SK-N-SH (cell line): ENCODE measurements at regions not wholly inside any gene's neighbourhood (a gene's known extent, or its start where the extent isn't known, plus 50 kb on each side); places are given as distances from the start of the nearest gene placed in this dataset.

Source experiments
- CTCF ChIA-PET: fragments of 300-600, 350-600 bp; formaldehyde crosslinking; extraction: SDS; loops from one replicate; lab custom pipeline; 2021; lab: Yijun Ruan, JAX
- POLR2A ChIA-PET: fragments of 350-600 bp; sonication (Branson Sonifier 250); formaldehyde crosslinking; extraction: SDS; loops from one replicate; lab custom pipeline; 2020; ENCODE audit warnings: antibody characterized with exemption, inconsistent platforms; lab: Yijun Ruan, JAX
- DNase-seq: peaks from one replicate; pipeline ENCODE4 v3.0.0; 2012
- H2AFZ ChIP-seq: fragments of 200-600 bp; sonication (generic); 2 replicates; pipeline ENCODE4 v1.8.1; 2016; ENCODE audit warnings: antibody characterized with exemption, mild to moderate bottlenecking, low read depth
- H3F3A ChIP-seq: fragments of 200-600 bp; sonication (generic); replicated peaks from 2 replicates; pipeline ENCODE3; 2016; ENCODE audit warnings: antibody characterized with exemption, mild to moderate bottlenecking; ENCODE audit not compliant: insufficient read depth
- H3K27ac ChIP-seq, 2 experiments: fragments of 200-500 bp in 1 of 2; fragments of 200-600 bp in 1 of 2; sonication (Bioruptor generic) in 1 of 2; sonication (generic), shearing (Covaris generic) in 1 of 2; 2 replicates each; pipeline versions ENCODE4 v1.5.1 to v1.6.1; 2014 to 2016; ENCODE audit warnings: low read depth in 2 of 2, inconsistent platforms in 1 of 2, low read length in 1 of 2, mild to moderate bottlenecking in 1 of 2, mixed read lengths in 1 of 2
- H3K27me3 ChIP-seq: fragments of 200-600 bp; sonication (generic), shearing (Covaris generic); 2 replicates; pipeline ENCODE4 v1.6.1; 2016; ENCODE audit warnings: mixed run types; ENCODE audit not compliant: insufficient read depth
- H3K36me3 ChIP-seq, 2 experiments: fragments of 200-500 bp in 1 of 2; fragments of 200-600 bp in 1 of 2; sonication (Bioruptor generic) in 1 of 2; sonication (generic) in 1 of 2; replicated peaks in 1 of 2; 2 replicates each; pipeline versions ENCODE3 to v1.5.1; 2014 to 2016; ENCODE audit warnings: low read length in 1 of 2, mild to moderate bottlenecking in 1 of 2; ENCODE audit not compliant: insufficient read depth in 2 of 2, control insufficient read depth in 1 of 2
- H3K4me1 ChIP-seq, 2 experiments: fragments of 200-500 bp in 1 of 2; fragments of 200-600 bp in 1 of 2; sonication (Bioruptor generic) in 1 of 2; sonication (generic), shearing (Covaris generic) in 1 of 2; 2 replicates each; pipeline versions ENCODE4 v1.5.1 to v1.6.1; 2014 to 2016; ENCODE audit warnings: low read depth in 1 of 2, low read length in 1 of 2, mixed run types in 1 of 2; ENCODE audit not compliant: insufficient read depth in 2 of 2, control insufficient read depth in 1 of 2
- H3K4me2 ChIP-seq: fragments of 200-600 bp; sonication (generic), shearing (Covaris generic); 2 replicates; pipeline ENCODE4 v1.6.1; 2017; ENCODE audit warnings: mixed run types
- H3K4me3 ChIP-seq, 2 experiments: fragments of 200-500 bp in 1 of 2; fragments of 200-600 bp in 1 of 2; sonication (Bioruptor generic) in 1 of 2; sonication (generic), shearing (Covaris generic) in 1 of 2; 2 replicates each; pipeline versions ENCODE4 v1.5.1 to v1.8.1; 2014 to 2016; ENCODE audit warnings: low read depth in 2 of 2, inconsistent platforms in 1 of 2, low read length in 1 of 2, mild to moderate bottlenecking in 1 of 2, mixed read lengths in 1 of 2, moderate library complexity in 1 of 2
- H3K79me2 ChIP-seq: fragments of 200-600 bp; sonication (generic); 2 replicates; pipeline ENCODE4 v1.8.1; 2017; ENCODE audit warnings: mild to moderate bottlenecking; ENCODE audit not compliant: insufficient read depth
- H3K9ac ChIP-seq: fragments of 200-600 bp; sonication (generic); 2 replicates; pipeline ENCODE4 v1.6.1; 2017; ENCODE audit warnings: mixed run types
- H3K9me2 ChIP-seq: fragments of 200-600 bp; sonication (generic); 2 replicates; pipeline ENCODE4 v1.6.1; 2017; ENCODE audit warnings: mixed run types
- H3K9me3 ChIP-seq: fragments of 200-600 bp; sonication (generic); 2 replicates; pipeline ENCODE4 v1.6.1; 2017; ENCODE audit warnings: mixed run types, mild to moderate bottlenecking, moderate library complexity
- H4K20me1 ChIP-seq: fragments of 200-600 bp; sonication (generic); 2 replicates; pipeline ENCODE4 v1.6.1; 2017; ENCODE audit warnings: mild to moderate bottlenecking, mixed run types; ENCODE audit not compliant: insufficient read depth
- CHD2 ChIP-seq: fragments of 150-350 bp; IDR thresholded peaks from 2 replicates; pipeline ENCODE4 v1.6.1; 2018; ENCODE audit warnings: low read length; ENCODE audit not compliant: partially characterized antibody
- EZH2phosphoT487 ChIP-seq: fragments of 200-600 bp; sonication (generic); IDR thresholded peaks from 2 replicates; pipeline ENCODE4 v1.6.1; 2017; ENCODE audit warnings: low read depth, mixed run types, mild to moderate bottlenecking, antibody characterized with exemption, moderate library complexity, borderline replicate concordance
- FOSL2 ChIP-seq: IDR thresholded peaks from 2 replicates; pipeline ENCODE4 v1.4.0; 2012; ENCODE audit warnings: low read depth, mild to moderate bottlenecking, moderate library complexity, borderline replicate concordance
- JUND ChIP-seq: IDR thresholded peaks from 2 replicates; pipeline ENCODE4 v1.4.0; 2012
- NFIC ChIP-seq: IDR thresholded peaks from 2 replicates; pipeline ENCODE4 v1.4.0; 2012; ENCODE audit warnings: borderline replicate concordance
- TAF1 ChIP-seq: IDR thresholded peaks from 2 replicates; pipeline ENCODE4 v1.6.1; 2012; ENCODE audit warnings: low read depth, mild to moderate bottlenecking, low read length, moderate library complexity, borderline replicate concordance
- TEAD4 ChIP-seq: IDR thresholded peaks from 2 replicates; pipeline ENCODE4 v1.4.0; 2012; ENCODE audit warnings: mild to moderate bottlenecking, borderline replicate concordance; ENCODE audit not compliant: insufficient read depth
- WGBS: methylation state at CpG from one replicate; pipeline ENCODE4 v1.1.6; 2017; ENCODE audit warnings: low lambda C conversion rate; 5-methylcytosine and 5-hydroxymethylcytosine counted together
- TF ChIP-seq, protein P1 (sequence below): fragments of 150-350 bp; IDR thresholded peaks from 2 replicates; pipeline ENCODE4 v1.6.1; 2017; ENCODE audit warnings: antibody characterized with exemption, low read length, low read depth, borderline replicate concordance
- TF ChIP-seq, protein P2 (sequence below): fragments of 200-600 bp; sonication (generic); IDR thresholded peaks from 2 replicates; pipeline ENCODE4 v1.6.1; 2017; ENCODE audit warnings: antibody characterized with exemption, mild to moderate bottlenecking, moderate library complexity
- TF ChIP-seq, protein P3 (sequence below): IDR thresholded peaks from 2 replicates; pipeline ENCODE4 v1.6.1; 2012; ENCODE audit warnings: mild to moderate bottlenecking, low read depth, low read length, moderate library complexity
- TF ChIP-seq, protein P4 (sequence below): fragments of 150-350 bp; IDR thresholded peaks from 2 replicates; pipeline ENCODE4 v1.6.1; 2016; ENCODE audit warnings: mild to moderate bottlenecking, low read depth, low read length
- TF ChIP-seq, protein P5 (sequence below): IDR thresholded peaks from 2 replicates; pipeline ENCODE4 v1.4.0; 2012; ENCODE audit warnings: low read depth, borderline replicate concordance

DNA sequence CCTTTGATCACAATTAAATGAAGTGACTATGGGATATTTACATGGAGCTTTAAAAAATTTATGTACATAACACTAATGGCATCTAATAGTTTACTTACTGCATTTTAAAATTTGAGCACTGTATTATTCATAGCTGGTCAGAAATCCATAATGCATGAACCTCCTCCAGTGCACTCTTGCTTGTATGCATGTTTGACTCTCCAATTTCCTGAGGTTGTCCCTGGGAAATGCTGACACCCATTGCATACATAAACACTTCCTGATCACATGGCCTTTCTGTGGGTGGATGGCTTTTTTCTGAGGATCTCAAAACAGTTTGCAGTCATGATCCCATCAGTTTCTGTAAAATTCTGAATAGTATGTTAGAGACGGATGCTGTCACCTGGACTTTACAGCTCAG, 577.8 kb downstream of the REEP3 start:
- H3K79me2 ChIP-seq: no peaks in the 10 kb centered on the region
- TF ChIP-seq EZH2phosphoT487 (no peak), CHD2 (no peak), TAF1 (no peak), JUND (no peak), FOSL2 (no peak), NFIC (no peak), TEAD4 (no peak)
- TF ChIP-seq, protein P1, sequence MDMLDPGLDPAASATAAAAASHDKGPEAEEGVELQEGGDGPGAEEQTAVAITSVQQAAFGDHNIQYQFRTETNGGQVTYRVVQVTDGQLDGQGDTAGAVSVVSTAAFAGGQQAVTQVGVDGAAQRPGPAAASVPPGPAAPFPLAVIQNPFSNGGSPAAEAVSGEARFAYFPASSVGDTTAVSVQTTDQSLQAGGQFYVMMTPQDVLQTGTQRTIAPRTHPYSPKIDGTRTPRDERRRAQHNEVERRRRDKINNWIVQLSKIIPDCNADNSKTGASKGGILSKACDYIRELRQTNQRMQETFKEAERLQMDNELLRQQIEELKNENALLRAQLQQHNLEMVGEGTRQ: no peak
- TF ChIP-seq, protein P2, sequence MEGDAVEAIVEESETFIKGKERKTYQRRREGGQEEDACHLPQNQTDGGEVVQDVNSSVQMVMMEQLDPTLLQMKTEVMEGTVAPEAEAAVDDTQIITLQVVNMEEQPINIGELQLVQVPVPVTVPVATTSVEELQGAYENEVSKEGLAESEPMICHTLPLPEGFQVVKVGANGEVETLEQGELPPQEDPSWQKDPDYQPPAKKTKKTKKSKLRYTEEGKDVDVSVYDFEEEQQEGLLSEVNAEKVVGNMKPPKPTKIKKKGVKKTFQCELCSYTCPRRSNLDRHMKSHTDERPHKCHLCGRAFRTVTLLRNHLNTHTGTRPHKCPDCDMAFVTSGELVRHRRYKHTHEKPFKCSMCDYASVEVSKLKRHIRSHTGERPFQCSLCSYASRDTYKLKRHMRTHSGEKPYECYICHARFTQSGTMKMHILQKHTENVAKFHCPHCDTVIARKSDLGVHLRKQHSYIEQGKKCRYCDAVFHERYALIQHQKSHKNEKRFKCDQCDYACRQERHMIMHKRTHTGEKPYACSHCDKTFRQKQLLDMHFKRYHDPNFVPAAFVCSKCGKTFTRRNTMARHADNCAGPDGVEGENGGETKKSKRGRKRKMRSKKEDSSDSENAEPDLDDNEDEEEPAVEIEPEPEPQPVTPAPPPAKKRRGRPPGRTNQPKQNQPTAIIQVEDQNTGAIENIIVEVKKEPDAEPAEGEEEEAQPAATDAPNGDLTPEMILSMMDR: no peak
- TF ChIP-seq, protein P3, sequence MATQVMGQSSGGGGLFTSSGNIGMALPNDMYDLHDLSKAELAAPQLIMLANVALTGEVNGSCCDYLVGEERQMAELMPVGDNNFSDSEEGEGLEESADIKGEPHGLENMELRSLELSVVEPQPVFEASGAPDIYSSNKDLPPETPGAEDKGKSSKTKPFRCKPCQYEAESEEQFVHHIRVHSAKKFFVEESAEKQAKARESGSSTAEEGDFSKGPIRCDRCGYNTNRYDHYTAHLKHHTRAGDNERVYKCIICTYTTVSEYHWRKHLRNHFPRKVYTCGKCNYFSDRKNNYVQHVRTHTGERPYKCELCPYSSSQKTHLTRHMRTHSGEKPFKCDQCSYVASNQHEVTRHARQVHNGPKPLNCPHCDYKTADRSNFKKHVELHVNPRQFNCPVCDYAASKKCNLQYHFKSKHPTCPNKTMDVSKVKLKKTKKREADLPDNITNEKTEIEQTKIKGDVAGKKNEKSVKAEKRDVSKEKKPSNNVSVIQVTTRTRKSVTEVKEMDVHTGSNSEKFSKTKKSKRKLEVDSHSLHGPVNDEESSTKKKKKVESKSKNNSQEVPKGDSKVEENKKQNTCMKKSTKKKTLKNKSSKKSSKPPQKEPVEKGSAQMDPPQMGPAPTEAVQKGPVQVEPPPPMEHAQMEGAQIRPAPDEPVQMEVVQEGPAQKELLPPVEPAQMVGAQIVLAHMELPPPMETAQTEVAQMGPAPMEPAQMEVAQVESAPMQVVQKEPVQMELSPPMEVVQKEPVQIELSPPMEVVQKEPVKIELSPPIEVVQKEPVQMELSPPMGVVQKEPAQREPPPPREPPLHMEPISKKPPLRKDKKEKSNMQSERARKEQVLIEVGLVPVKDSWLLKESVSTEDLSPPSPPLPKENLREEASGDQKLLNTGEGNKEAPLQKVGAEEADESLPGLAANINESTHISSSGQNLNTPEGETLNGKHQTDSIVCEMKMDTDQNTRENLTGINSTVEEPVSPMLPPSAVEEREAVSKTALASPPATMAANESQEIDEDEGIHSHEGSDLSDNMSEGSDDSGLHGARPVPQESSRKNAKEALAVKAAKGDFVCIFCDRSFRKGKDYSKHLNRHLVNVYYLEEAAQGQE: no peak
- TF ChIP-seq, protein P4, sequence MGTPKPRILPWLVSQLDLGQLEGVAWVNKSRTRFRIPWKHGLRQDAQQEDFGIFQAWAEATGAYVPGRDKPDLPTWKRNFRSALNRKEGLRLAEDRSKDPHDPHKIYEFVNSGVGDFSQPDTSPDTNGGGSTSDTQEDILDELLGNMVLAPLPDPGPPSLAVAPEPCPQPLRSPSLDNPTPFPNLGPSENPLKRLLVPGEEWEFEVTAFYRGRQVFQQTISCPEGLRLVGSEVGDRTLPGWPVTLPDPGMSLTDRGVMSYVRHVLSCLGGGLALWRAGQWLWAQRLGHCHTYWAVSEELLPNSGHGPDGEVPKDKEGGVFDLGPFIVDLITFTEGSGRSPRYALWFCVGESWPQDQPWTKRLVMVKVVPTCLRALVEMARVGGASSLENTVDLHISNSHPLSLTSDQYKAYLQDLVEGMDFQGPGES: no peak
- TF ChIP-seq, protein P5, sequence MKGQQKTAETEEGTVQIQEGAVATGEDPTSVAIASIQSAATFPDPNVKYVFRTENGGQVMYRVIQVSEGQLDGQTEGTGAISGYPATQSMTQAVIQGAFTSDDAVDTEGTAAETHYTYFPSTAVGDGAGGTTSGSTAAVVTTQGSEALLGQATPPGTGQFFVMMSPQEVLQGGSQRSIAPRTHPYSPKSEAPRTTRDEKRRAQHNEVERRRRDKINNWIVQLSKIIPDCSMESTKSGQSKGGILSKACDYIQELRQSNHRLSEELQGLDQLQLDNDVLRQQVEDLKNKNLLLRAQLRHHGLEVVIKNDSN: no peak
- ChIA-PET POLR2A (no interaction called here), CTCF (no interaction called here)
- no peaks in the 10 kb centered on the region; a peak in 1 of 4 replicates for H3K4me1 ChIP-seq
- no peaks in the 10 kb centered on the region for H3K36me3 ChIP-seq
- H3K27me3 ChIP-seq: no peaks in the 10 kb centered on the region
- H2AFZ ChIP-seq: no peak overlapping the region
- no peak overlapping the region for H3K4me3 ChIP-seq
- H4K20me1 ChIP-seq: no peaks in the 10 kb centered on the region
- H3K27ac ChIP-seq: no peak overlapping the region
- no peaks in the 10 kb centered on the region for H3K9me3 ChIP-seq
- WGBS: 63% methylated on average over 1 of the region's 1 CpG
- no peak overlapping the region for H3K9ac ChIP-seq
- H3F3A ChIP-seq: peaks cover 4% of the 10 kb centered on the region
- H3K9me2 ChIP-seq: no peaks in the 10 kb centered on the region
- DNase-seq: no peak
- no peak overlapping the region for H3K4me2 ChIP-seq
